ENCODE measurements at regions not wholly inside any gene's neighbourhood (a gene's known extent, or its start where the extent isn't known, plus 50 kb on each side); places are given as distances from the start of the nearest gene placed in this dataset.

GRCh38 chr20:60101201-60101890, 143.1 kb downstream of the CDH26 start:
- TF ChIP-seq CTCF (IDR thresholded peaks at IDR 0.05; ENCODE audit: borderline replicate concordance, extremely low read depth, insufficient read depth): no peak
- no peak overlapping the region for H3K9ac ChIP-seq (ENCODE audit: low read length in 3 of 3)
- intact Hi-C loops (cut with DNase I): no loop called here
- H3K4me3 ChIP-seq (ENCODE audit: low read length in 3 of 3): no peak overlapping the region
- no peaks in the 10 kb centered on the region for H3K27me3 ChIP-seq (ENCODE audit: control insufficient read depth, insufficient read depth, low read length)
- FAIRE-seq (no peak), DNase-seq (no peak)
- no peaks in the 10 kb centered on the region for H3K36me3 ChIP-seq (ENCODE audit: control insufficient read depth in 2 of 3, insufficient read depth in 3 of 3, low read length in 3 of 3)
- H3K4me1 ChIP-seq (ENCODE audit: control insufficient read depth in 2 of 3, insufficient read depth in 2 of 3, low read depth in 1 of 3, low read length in 3 of 3): no peaks in the 10 kb centered on the region
- H3K9me3 ChIP-seq (ENCODE audit: control insufficient read depth in 2 of 3, insufficient read depth in 1 of 3, low read length in 3 of 3): no peaks in the 10 kb centered on the region
- no peak overlapping the region for H3K27ac ChIP-seq (ENCODE audit: low read depth in 2 of 2, low read length in 2 of 2)

GRCh38 chr20:60101891-60102281, 143.7 kb downstream of the CDH26 start:
- Histone ChIP-seq H3K9ac (ENCODE audit: low read length in 3 of 3) (no peak overlapping the region), H3K4me3 (ENCODE audit: low read length in 3 of 3) (no peak overlapping the region), H3K36me3 (ENCODE audit: control insufficient read depth in 2 of 3, insufficient read depth in 3 of 3, low read length in 3 of 3) (no peaks in the 10 kb centered on the region), H3K9me3 (ENCODE audit: control insufficient read depth in 2 of 3, insufficient read depth in 1 of 3, low read length in 3 of 3) (no peaks in the 10 kb centered on the region), H3K27ac (ENCODE audit: low read depth in 2 of 2, low read length in 2 of 2) (no peak overlapping the region), H3K27me3 (ENCODE audit: control insufficient read depth, insufficient read depth, low read length) (no peaks in the 10 kb centered on the region), H3K4me1 (ENCODE audit: control insufficient read depth in 2 of 3, insufficient read depth in 2 of 3, low read depth in 1 of 3, low read length in 3 of 3) (no peaks in the 10 kb centered on the region)
- DNase-seq (no peak), FAIRE-seq (no peak)
- no peak for TF ChIP-seq CTCF (IDR thresholded peaks at IDR 0.05; ENCODE audit: borderline replicate concordance, extremely low read depth, insufficient read depth)
- intact Hi-C loops (cut with DNase I): no loop called here

- Histone ChIP-seq H3K9ac (ENCODE audit: low read length in 3 of 3) (no peak overlapping the region), H3K27me3 (ENCODE audit: control insufficient read depth, insufficient read depth, low read length) (no peaks in the 10 kb centered on the region), H3K27ac (ENCODE audit: low read depth in 2 of 2, low read length in 2 of 2) (no peak overlapping the region), H3K36me3 (ENCODE audit: control insufficient read depth in 2 of 3, insufficient read depth in 3 of 3, low read length in 3 of 3) (no peaks in the 10 kb centered on the region), H3K4me3 (ENCODE audit: low read length in 3 of 3) (no peak overlapping the region), H3K9me3 (ENCODE audit: control insufficient read depth in 2 of 3, insufficient read depth in 1 of 3, low read length in 3 of 3) (no peaks in the 10 kb centered on the region), H3K4me1 (ENCODE audit: control insufficient read depth in 2 of 3, insufficient read depth in 2 of 3, low read depth in 1 of 3, low read length in 3 of 3) (no peaks in the 10 kb centered on the region)
- FAIRE-seq (no peak), DNase-seq (no peak)
- intact Hi-C loops (cut with DNase I): no loop called here
- no peak for TF ChIP-seq CTCF (IDR thresholded peaks at IDR 0.05; ENCODE audit: borderline replicate concordance, extremely low read depth, insufficient read depth)
Measured at GRCh38 chr20:60102665-60103210, 144.5 kb downstream of the CDH26 start.

Data from kidney (tissue), 13 donors.